NCI-H1694 treated with DMSO at 0.1 percent for 48 hours (cell line): ENCODE measurements at regions not wholly inside any gene's neighbourhood (a gene's known extent, or its start where the extent isn't known, plus 50 kb on each side); places are given as distances from the start of the nearest gene placed in this dataset.
A peak's percentile ranks its signal among the peaks of the same experiment; 100 is the strongest.

ENCODE experiments used
- DNase-seq: peaks from one replicate; lab custom pipeline; 2025; lab: John Stamatoyannopoulos, UW

- no peak for DNase-seq
Measured at GRCh38 chr9:79210541-79211243, 361.1 kb upstream of the TLE4 start.

- DNase-seq, result no peak
Measured at GRCh38 chr9:79213417-79214125, 358.2 kb upstream of the TLE4 start.

DNA sequence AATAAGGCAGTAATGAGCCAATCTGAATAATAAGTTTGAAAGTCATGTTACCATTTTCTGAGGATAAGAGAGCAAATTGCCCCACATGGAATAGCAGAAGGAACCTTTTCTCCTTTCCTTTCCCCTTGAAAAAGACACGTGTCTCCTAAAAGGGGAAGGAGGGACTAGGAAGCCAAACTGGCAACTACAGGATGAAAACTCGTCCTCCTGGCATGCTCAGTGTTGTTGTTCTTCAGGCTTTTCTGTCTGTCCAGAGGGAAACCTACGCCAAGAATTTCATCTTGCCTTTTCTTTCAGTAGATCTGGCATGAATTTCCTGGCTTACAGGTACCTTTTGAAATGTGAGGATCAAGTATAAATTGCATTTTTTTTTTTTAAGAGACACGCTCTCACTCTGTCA, 355.9 kb upstream of the TLE4 start:
- no peak for DNase-seq

GRCh38 chr9:79220251-79220650, 351.5 kb upstream of the TLE4 start:
- DNase-seq, result no peak

GRCh38 chr9:79220666-79221065, 351.1 kb upstream of the TLE4 start:
- no peak for DNase-seq

GRCh38 chr9:79221084-79221483, 350.7 kb upstream of the TLE4 start:
- no peak for DNase-seq

DNA sequence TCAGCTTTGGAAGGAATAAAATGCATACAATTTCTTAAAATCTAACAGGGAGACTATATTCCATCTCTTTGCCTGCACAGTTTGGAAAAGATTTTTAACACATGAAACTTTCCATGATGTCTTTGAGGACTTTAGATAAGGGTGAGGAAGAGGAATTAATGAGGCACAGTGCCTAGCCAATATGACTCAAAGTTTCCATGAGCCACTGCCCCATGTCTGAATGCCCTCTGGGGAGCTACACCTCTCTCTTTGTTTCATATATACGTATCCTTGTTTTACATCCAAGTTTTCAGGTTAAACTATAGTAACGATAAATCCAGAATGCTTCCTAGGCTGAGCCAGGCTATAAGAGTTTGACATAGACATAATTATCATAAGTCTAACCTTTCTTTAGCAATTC, 349.3 kb upstream of the TLE4 start:
- DNase-seq, result no peak

DNA sequence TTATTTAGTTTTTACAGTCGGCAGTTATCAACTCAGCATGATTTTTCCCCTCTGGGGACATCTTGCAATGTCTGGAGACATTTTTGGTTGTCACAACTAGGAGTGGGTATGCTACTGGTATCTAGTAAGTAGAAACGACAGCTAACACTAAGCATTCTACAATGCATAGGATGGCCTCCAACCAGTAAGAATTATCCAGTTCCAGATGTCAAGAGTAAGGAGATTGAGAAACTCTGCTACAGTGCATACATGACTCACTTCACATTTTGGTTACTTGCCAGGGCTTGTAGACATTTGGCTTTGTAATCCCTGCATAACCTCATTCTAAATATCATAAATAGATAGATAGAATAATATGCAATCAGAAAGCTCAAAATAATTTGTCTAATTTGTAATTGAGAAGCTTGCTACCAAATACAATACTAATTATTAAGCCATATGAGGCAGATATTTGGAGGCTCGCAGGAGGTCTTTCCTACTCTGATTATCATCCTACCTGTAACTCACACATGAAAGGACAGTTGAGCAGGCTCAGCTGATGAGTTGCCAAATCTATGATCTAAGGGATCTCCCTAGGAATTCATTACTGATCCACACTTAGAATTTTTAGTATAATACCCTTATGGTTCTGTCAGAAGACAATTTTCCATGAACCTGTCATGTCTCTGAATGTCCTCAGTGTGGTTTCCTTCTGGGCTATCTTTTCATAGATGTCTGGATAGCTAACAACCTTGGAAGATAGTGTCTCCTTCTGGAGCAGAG, 346.9 kb upstream of the TLE4 start:
- DNase-seq, result no peak

GRCh38 chr9:79233542-79233941, 338.2 kb upstream of the TLE4 start:
- no peak for DNase-seq

DNA sequence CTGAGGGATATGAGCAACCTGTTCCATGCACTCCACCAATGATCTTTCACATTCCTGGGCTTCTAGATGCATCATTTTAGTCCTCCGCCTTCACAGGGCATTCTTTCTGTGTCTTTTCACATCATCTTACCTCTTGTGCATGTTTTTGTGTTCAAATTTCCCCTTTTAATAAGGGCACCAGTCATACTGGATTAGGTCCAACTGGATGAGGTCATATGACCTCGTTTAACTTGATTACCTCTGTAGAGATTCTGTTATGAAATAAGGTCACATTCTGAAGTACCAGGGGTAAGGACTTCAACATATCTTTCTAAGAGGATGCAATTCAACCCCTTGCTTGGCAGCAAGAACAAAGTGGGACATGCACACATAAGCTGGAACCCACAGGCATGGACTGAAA, 335.3 kb upstream of the TLE4 start:
- no peak for DNase-seq

GRCh38 chr9:79237861-79238260, 333.9 kb upstream of the TLE4 start:
- no peak for DNase-seq

DNA sequence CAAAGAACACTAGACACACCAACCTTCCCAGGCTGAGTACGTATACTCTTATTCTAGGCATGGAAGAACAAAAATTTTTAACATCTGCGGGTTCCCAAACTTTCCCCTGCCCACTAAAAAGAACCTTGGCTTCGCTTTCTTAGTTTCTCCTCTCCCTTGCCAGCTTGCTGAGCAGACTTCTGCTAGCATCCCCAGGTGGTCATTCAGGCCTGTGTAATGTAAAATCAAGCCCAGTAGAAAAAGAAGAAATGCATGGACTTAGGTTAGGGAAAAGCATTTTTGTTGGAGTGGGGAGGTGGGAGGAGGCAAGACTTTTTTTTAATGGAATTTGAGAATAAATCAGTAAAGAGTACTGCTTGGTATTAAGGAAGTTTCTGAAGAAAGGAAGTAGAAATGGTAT, 331.0 kb upstream of the TLE4 start:
- no peak for DNase-seq

DNA sequence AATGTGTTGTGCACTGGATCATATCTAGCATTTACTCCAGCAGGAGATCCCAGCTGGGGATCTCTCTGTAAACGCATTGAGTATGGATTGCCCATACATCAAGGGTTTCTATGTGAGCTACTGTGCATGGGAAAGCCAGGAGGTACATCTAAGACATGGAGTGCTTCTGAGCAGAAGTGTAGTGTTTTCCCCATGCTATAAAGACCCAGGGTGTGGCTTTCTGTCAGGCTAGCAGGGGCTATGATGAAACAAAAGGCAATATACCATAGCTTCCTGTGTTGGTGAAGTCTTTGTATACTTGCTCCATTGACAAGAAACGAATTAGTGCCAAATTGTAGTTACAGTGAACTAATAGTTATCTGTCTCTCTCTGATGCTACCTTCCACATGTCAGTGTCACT, 329.3 kb upstream of the TLE4 start:
- DNase-seq, result no peak

DNA sequence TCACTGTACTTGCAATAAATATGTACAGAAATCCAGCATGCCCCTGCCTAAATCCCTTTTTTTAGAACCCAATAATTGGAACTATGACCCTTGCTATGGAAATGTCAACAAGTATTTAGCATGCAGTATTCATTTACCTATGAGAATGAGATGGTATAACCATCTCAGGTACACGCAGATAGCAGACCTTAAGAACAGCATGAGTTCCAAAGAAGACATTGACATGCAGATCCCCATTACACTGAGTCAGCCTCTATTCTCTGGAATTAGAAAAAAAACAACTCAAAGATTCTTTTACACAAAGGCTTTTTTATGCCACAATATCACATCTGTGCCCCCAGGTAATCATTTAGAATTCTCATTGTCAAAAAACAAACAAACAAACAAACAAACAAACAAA, 325.6 kb upstream of the TLE4 start:
- DNase-seq, result no peak

GRCh38 chr9:79247021-79247420, 324.7 kb upstream of the TLE4 start:
- DNase-seq, result no peak

GRCh38 chr9:79250806-79251205, 321.0 kb upstream of the TLE4 start:
- no peak for DNase-seq

DNA sequence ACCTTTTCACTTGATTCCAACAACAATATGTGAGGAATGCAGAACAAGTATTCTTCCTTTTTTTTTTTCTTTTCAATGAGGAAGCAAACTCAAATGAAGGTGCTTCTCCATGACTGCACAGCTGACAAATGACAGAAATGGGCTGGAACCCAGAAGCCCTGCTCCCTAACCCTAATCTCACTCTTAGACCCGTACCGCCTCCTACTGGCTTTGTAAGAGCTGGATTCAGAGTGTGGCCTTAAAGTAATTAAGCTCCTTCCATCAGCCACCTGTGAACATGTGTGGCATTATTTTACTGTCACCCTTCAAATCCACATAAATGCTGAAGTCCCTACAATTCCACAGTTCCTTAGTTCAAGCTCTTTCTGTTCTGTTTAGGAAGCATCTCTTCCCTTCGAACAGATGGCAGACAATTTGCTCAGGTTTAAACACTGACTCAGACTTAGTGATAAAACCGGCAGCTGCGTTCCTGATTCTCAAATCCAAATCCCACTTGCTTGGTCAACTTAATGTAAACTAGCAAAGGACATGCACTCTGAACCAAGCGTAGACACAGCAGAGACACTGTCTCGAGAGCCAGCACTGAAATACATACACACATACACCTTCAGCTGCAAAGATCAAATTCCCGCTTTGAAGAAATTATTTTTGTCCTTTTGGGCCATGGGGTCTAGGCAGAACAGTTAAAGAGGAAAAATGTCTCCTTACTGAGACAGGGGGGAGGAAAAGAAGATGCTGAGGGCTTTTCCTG, 316.7 kb upstream of the TLE4 start:
- peak; percentile 49 for DNase-seq

DNA sequence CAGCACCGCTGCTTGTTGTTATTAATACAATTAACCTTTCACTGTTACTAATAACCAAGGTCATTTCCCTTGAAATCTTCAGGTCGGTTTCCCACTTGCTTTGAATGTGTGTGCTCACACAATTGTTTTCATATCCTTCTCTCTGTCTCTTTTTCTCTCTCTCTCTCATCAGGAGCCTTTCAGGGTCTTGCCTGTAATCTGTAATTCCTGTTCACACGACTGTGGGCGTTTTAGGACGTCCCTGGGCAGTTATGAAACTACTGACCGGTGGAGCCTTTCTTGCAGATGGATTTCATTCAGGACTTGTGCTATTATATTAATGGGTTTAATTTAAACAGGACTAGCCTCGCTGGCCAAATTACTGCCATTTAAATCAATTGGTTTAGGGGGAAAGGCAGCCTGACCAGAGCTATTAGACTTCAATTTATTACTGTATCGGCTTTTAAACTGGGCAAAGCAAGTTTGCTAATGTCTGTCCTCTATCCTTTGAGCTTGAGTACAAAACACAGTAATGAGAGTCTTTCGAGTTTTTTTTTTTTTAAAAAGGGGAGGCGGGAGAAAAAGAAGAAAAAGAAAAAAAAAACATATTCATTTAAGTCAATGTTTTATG, 316.0 kb upstream of the TLE4 start:
- DNase-seq, result no peak

GRCh38 chr9:79256691-79257213, 315.0 kb upstream of the TLE4 start:
- peak; percentile 94 for DNase-seq

- no peak for DNase-seq
Measured at GRCh38 chr9:79257228-79257781, 314.5 kb upstream of the TLE4 start.

DNA sequence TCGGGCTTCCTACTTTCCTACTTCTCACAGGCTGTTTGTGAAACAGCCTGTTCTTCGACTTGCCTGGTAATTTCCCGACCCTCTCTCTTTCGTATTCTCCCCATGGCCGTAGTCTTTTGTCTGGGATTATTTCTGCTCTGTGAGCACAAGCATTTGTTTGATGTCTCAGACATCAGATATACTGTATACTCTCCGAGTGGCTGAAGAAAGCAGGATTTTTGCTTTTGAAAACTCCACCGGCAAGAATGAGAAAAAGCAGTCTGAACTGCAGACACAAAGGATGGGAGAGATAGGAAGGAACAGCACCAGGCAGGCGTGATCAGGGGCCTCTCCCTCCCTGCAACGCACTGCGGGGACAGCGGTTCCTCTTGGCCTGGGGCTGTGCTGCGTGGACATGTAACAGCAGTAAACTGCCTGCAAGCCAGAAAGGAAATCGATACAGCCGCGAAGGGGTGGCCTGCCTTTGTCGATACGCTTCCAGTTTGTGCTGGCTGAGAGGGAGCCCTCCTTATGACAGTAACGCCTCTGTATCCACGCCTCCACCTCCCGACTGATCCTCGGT, 313.9 kb upstream of the TLE4 start:
- DNase-seq, result no peak
